ENCODE measurements at regions not wholly inside any gene's neighbourhood (a gene's known extent, or its start where the extent isn't known, plus 50 kb on each side); places are given as distances from the start of the nearest gene placed in this dataset.

DNA sequence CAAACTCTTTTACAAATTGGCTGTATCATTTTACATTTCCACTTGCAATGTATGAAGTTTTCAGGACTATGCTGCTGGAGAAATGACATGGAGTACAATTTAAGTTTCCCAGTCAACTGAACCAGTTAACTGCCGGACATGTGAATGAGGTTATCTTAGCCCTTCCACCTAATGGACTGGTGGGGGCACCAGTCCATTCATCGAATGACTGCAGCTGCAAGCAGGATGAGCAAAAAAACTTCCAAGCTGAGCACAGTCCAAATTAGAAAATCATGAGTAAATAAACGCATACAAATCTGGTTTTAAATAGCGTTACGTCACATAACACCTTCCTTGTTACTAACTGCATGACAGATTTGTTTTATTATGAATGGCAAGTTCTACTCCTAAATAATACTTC, 1131.5 kb downstream of the PCDH18 start:
- H3K9me3 ChIP-seq (replicated peaks in 1 of 2; ENCODE audit: control insufficient read depth in 1 of 2, insufficient read depth in 1 of 2, low read length in 2 of 2) = peaks cover 0 to 3% of the 10 kb centered on the region in 2 donors
- Mint-ChIP-seq H3K36me3 (no peaks in the 10 kb centered on the region), H3K9me3 (peaks cover 0 to 6% (median 0%) of the 10 kb centered on the region in 7 donors), H3K27me3 (ENCODE audit: low read depth in 3 of 3) (no peaks in the 10 kb centered on the region), H3K4me1 (no peaks in the 10 kb centered on the region), H3K4me3 (no peak overlapping the region), H3K27ac (no peak overlapping the region)
- H3K36me3 ChIP-seq (replicated peaks in 1 of 2; ENCODE audit: control insufficient read depth in 1 of 2, insufficient read depth in 2 of 2, low read length in 2 of 2) = no peaks in the 10 kb centered on the region
- H3K4me3 ChIP-seq (replicated peaks in 1 of 3; ENCODE audit: low read depth in 2 of 3, low read length in 3 of 3) = no peak overlapping the region
- no peak overlapping the region for H3K9ac ChIP-seq (ENCODE audit: insufficient read depth, low read length, poor library complexity, severe bottlenecking)
- no CpG with 5 or more reads among the region's 5 CpGs for WGBS (ENCODE audit: insufficient coverage)
- H3K4me2 ChIP-seq (replicated peaks; ENCODE audit: extremely low read depth, low read length, poor library complexity, severe bottlenecking) = no peak overlapping the region
- no peaks in the 10 kb centered on the region for H3K79me2 ChIP-seq (ENCODE audit: insufficient read depth, low read length)
- no peaks in the 10 kb centered on the region for H3K27me3 ChIP-seq (ENCODE audit: control insufficient read depth in 2 of 2, insufficient read depth in 2 of 2, low read length in 2 of 2)
- no peak overlapping the region for H3K27ac ChIP-seq (ENCODE audit: low read depth in 1 of 2, low read length in 2 of 2)
- TF ChIP-seq, protein P1, sequence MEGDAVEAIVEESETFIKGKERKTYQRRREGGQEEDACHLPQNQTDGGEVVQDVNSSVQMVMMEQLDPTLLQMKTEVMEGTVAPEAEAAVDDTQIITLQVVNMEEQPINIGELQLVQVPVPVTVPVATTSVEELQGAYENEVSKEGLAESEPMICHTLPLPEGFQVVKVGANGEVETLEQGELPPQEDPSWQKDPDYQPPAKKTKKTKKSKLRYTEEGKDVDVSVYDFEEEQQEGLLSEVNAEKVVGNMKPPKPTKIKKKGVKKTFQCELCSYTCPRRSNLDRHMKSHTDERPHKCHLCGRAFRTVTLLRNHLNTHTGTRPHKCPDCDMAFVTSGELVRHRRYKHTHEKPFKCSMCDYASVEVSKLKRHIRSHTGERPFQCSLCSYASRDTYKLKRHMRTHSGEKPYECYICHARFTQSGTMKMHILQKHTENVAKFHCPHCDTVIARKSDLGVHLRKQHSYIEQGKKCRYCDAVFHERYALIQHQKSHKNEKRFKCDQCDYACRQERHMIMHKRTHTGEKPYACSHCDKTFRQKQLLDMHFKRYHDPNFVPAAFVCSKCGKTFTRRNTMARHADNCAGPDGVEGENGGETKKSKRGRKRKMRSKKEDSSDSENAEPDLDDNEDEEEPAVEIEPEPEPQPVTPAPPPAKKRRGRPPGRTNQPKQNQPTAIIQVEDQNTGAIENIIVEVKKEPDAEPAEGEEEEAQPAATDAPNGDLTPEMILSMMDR (IDR thresholded peaks at IDR 0.05) = no peak
- DNase-seq = no peak
- intact Hi-C loops (cut with micrococcal nuclease) = no loop called here
- no peaks in the 10 kb centered on the region for H4K20me1 ChIP-seq (ENCODE audit: insufficient read depth, low read length)
- H3K4me1 ChIP-seq (ENCODE audit: control insufficient read depth in 1 of 2, insufficient read depth in 2 of 2, low read length in 2 of 2) = no peaks in the 10 kb centered on the region
- H2AFZ ChIP-seq (ENCODE audit: insufficient read depth, low read depth, low read length, poor library complexity, severe bottlenecking) = no peak overlapping the region

DNA sequence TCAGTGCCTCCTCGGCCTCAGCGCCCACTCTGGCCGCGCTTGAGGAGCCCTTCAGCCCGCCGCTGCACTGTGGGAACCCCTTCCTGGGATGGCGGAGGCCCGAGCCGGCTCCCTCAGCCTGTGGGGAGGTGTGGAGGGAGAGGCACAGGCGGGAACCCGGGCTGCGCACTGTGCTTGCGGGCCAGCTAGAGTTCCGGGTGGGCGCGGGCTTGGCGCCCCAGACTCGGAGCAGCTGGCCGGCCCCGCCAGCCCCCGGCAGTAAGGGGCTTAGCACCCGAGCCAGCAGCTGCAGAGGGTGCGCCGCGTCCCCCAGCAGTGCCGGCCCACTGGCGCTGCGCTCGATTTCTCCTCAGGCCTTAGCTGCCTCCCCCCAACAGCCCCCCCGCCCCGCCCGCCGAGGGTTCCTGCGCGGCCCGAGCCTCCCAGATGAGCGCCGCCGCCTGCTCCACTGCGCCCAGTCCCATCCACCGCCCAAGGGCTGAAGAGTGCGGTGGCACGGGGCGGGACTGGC, 1137.0 kb downstream of the PCDH18 start:
- H3K27me3 Mint-ChIP-seq (ENCODE audit: low read depth in 3 of 3) = no peaks in the 10 kb centered on the region
- no peak overlapping the region for H3K4me2 ChIP-seq (replicated peaks; ENCODE audit: extremely low read depth, low read length, poor library complexity, severe bottlenecking)
- H3K9me3 Mint-ChIP-seq = peaks cover 0 to 5% (median 0%) of the 10 kb centered on the region in 7 donors
- H3K36me3 Mint-ChIP-seq = no peaks in the 10 kb centered on the region
- no peaks in the 10 kb centered on the region for H3K79me2 ChIP-seq (ENCODE audit: insufficient read depth, low read length)
- peaks cover 0 to 3% of the 10 kb centered on the region in 2 donors for H3K9me3 ChIP-seq (replicated peaks in 1 of 2; ENCODE audit: control insufficient read depth in 1 of 2, insufficient read depth in 1 of 2, low read length in 2 of 2)
- H3K27me3 ChIP-seq (ENCODE audit: control insufficient read depth in 2 of 2, insufficient read depth in 2 of 2, low read length in 2 of 2) = no peaks in the 10 kb centered on the region
- WGBS (ENCODE audit: insufficient coverage) = 86% methylated on average over 34 of the region's 44 CpGs
- no peak overlapping the region for H3K27ac Mint-ChIP-seq
- no peak overlapping the region for H3K4me3 Mint-ChIP-seq
- H2AFZ ChIP-seq (ENCODE audit: insufficient read depth, low read depth, low read length, poor library complexity, severe bottlenecking) = no peak overlapping the region
- no peaks in the 10 kb centered on the region for H4K20me1 ChIP-seq (ENCODE audit: insufficient read depth, low read length)
- H3K27ac ChIP-seq (ENCODE audit: low read depth in 1 of 2, low read length in 2 of 2) = no peak overlapping the region
- TF ChIP-seq, protein P1 (IDR thresholded peaks at IDR 0.05) = no peak
- intact Hi-C loops (cut with micrococcal nuclease) = no loop called here
- no peaks in the 10 kb centered on the region for H3K4me1 ChIP-seq (ENCODE audit: control insufficient read depth in 1 of 2, insufficient read depth in 2 of 2, low read length in 2 of 2)
- DNase-seq = no peak
- H3K36me3 ChIP-seq (replicated peaks in 1 of 2; ENCODE audit: control insufficient read depth in 1 of 2, insufficient read depth in 2 of 2, low read length in 2 of 2) = no peaks in the 10 kb centered on the region
- no peaks in the 10 kb centered on the region for H3K4me1 Mint-ChIP-seq
- H3K4me3 ChIP-seq (replicated peaks in 1 of 3; ENCODE audit: low read depth in 2 of 3, low read length in 3 of 3) = no peak overlapping the region
- no peak overlapping the region for H3K9ac ChIP-seq (ENCODE audit: insufficient read depth, low read length, poor library complexity, severe bottlenecking)
